Activated naive CD8-positive, alpha-beta T cell treated with anti-CD3 and anti-CD28 coated beads for 36 hours (primary cell): ENCODE measurements at regions not wholly inside any gene's neighbourhood (a gene's known extent, or its start where the extent isn't known, plus 50 kb on each side); places are given as distances from the start of the nearest gene placed in this dataset.
"Not testable (repeated sequence)": the region's sequence is repeated elsewhere in the genome, so short reads cannot be mapped to it uniquely, and the experiment has no call there.

Experiments used
- DNase-seq: peaks from one replicate; pipeline ENCODE4 v3.0.0; 2021
- H3K27ac Mint-ChIP-seq: one replicate; pipeline ENCODE4 v1.8.0; 2022; ENCODE audit warnings: mild to moderate bottlenecking, moderate library complexity, mixed read lengths
- H3K27me3 Mint-ChIP-seq: one replicate; pipeline ENCODE4 v1.8.0; 2022; ENCODE audit warnings: mild to moderate bottlenecking, mixed read lengths
- H3K36me3 Mint-ChIP-seq: one replicate; pipeline ENCODE4 v1.8.0; 2021; ENCODE audit warnings: mild to moderate bottlenecking, mixed read lengths
- H3K4me1 Mint-ChIP-seq: one replicate; pipeline ENCODE4 v1.8.0; 2021; ENCODE audit warnings: mixed read lengths
- H3K4me3 Mint-ChIP-seq: one replicate; pipeline ENCODE4 v1.8.0; 2022; ENCODE audit warnings: mild to moderate bottlenecking, moderate library complexity, mixed read lengths
- H3K9me3 Mint-ChIP-seq: one replicate; pipeline ENCODE4 v1.8.0; 2022; ENCODE audit warnings: mixed read lengths

GRCh38 chr9:87029905-87030304 is 82.6 kb upstream of the GAS1 start:
- DNase-seq: no peak
- Mint-ChIP-seq H3K27me3 (peaks cover 23% of the 10 kb centered on the region), H3K9me3 (peaks cover 1% of the 10 kb centered on the region), H3K4me3 (no peak overlapping the region), H3K4me1 (no peaks in the 10 kb centered on the region), H3K36me3 (no peaks in the 10 kb centered on the region), H3K27ac (no peak overlapping the region)

GRCh38 chr9:87034841-87035240 is 87.5 kb upstream of the GAS1 start:
- Mint-ChIP-seq H3K27me3 (peaks cover 12% of the 10 kb centered on the region), H3K36me3 (no peaks in the 10 kb centered on the region), H3K4me1 (no peaks in the 10 kb centered on the region), H3K4me3 (no peak overlapping the region), H3K9me3 (no peaks in the 10 kb centered on the region), H3K27ac (no peak overlapping the region)
- DNase-seq: no peak

- no peaks in the 10 kb centered on the region for H3K36me3 Mint-ChIP-seq
- H3K27ac Mint-ChIP-seq: no peak overlapping the region
- peaks cover 13% of the 10 kb centered on the region for H3K27me3 Mint-ChIP-seq
- no peaks in the 10 kb centered on the region for H3K4me1 Mint-ChIP-seq
- no peaks in the 10 kb centered on the region for H3K9me3 Mint-ChIP-seq
- no peak overlapping the region for H3K4me3 Mint-ChIP-seq
- no peak for DNase-seq
Measured at GRCh38 chr9:87035879-87036278, 88.6 kb upstream of the GAS1 start.

- H3K4me3 Mint-ChIP-seq: no peak overlapping the region
- no peaks in the 10 kb centered on the region for H3K36me3 Mint-ChIP-seq
- H3K27me3 Mint-ChIP-seq: peaks cover 18% of the 10 kb centered on the region
- H3K27ac Mint-ChIP-seq: no peak overlapping the region
- peaks cover 1% of the 10 kb centered on the region for H3K9me3 Mint-ChIP-seq
- DNase-seq: no peak
- H3K4me1 Mint-ChIP-seq: no peaks in the 10 kb centered on the region
Measured at GRCh38 chr9:87036506-87036905, 89.2 kb upstream of the GAS1 start.

DNA sequence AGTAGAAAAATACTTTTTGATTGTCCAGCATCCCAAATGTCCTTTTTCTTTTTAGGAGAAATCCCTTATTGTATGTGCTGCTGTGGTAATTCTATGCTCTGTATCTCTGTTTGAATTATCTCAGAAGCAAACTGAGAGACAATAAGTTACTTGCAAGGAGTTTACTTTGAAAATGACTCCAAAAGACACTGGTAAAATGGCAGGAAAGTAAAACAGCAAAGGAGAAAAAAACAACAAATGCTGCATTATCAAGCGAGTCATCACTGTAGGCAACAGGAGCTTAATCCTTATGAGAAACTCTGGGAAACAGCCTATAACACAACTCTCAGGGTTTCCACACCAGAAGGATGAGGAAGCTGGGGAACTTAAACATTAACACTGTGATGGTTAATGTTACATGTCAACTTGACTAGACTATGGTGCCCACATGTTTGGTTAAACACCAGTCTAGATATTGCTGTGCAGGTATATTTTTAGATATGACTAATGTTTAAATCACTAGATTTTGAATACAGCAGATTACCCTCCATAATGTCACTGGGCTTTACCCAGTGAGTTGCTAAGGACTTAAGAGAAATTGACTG is 92.6 kb upstream of the GAS1 start:
- no peak for DNase-seq
- Mint-ChIP-seq H3K4me3 (no peak overlapping the region), H3K36me3 (no peaks in the 10 kb centered on the region), H3K4me1 (no peaks in the 10 kb centered on the region), H3K9me3 (peaks cover 1% of the 10 kb centered on the region), H3K27ac (no peak overlapping the region), H3K27me3 (peaks cover 11% of the 10 kb centered on the region)

GRCh38 chr9:87040410-87041009 is 93.2 kb upstream of the GAS1 start:
- Mint-ChIP-seq H3K4me1 (no peaks in the 10 kb centered on the region), H3K36me3 (no peaks in the 10 kb centered on the region), H3K4me3 (no peak overlapping the region), H3K27ac (no peak overlapping the region), H3K27me3 (peaks cover 11% of the 10 kb centered on the region), H3K9me3 (peaks cover 1% of the 10 kb centered on the region)
- DNase-seq: no peak

GRCh38 chr9:87041553-87042235 is 94.4 kb upstream of the GAS1 start:
- H3K27ac Mint-ChIP-seq, H3K4me3 Mint-ChIP-seq, DNase-seq, H3K9me3 Mint-ChIP-seq, H3K4me1 Mint-ChIP-seq, H3K36me3 Mint-ChIP-seq: not testable (repeated sequence)
- H3K27me3 Mint-ChIP-seq: peaks cover 11% of the 10 kb centered on the region

DNA sequence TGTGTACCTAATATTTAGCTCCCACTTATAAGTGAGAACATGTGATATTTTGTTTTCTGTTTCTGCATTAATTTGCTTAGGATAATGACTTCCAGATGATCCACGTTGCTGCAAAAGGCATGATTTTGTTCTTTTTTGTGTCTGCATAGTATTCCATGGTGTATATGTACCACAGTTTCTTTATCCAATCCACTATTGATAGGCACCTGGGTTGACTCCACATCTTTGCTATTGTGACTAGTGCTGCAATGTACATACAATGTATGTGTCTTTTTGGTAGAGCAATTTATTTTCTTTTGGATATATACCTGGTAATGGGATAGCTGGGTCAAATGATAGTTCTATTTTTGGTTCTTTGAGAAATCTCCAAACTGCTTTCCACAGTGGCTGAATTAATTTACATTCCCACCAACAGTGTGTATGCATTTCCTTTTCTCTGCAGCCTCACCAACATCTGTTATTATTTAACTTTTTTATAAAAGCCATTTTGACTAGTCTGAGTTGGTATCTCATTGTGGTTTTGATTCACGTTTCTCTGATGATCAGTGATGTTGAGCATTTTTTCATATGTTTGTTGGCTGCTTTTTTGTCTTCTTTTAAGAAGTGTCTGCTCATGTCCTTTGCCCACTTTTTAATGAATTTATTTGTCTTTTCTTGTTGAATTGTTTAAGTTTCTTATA is 102.8 kb upstream of the GAS1 start:
- H3K27ac Mint-ChIP-seq, H3K4me3 Mint-ChIP-seq, H3K9me3 Mint-ChIP-seq, H3K27me3 Mint-ChIP-seq, H3K36me3 Mint-ChIP-seq, H3K4me1 Mint-ChIP-seq, DNase-seq: not testable (repeated sequence)

DNA sequence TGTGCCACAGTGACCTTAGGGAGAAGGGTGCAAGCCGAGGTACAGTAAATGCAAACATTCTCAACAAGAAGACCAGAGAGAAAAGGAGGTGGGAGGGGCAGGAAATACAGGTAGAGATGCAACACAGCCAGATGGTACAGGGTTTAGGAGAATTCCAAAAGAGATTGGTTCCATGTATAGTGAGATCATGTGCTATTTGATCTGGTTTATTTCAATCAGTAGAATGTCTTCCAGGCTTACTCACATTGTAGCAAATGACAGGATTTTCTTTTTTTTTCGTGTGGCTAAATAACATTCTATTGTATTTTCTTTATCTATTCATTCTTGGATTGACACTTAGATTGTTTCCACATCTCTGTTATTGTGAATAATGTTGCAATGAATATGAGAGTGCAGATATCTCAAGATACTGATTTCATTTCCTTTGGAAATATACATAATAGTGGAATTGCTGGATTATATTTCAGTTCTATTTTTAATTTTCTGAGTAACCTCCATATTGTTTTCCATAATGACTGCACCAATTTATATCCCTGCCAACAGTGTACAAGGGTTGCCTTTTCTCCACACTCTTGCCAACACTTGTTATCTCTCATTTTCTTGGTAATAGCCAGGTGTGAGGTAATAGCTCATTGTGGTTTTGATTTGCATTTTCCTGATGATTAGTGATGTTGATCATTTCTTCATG is 107.8 kb upstream of the GAS1 start:
- no peaks in the 10 kb centered on the region for H3K4me1 Mint-ChIP-seq
- no peak for DNase-seq
- H3K27ac Mint-ChIP-seq: no peak overlapping the region
- H3K9me3 Mint-ChIP-seq: no peaks in the 10 kb centered on the region
- peaks cover 24% of the 10 kb centered on the region for H3K27me3 Mint-ChIP-seq
- H3K4me3 Mint-ChIP-seq: no peak overlapping the region
- no peaks in the 10 kb centered on the region for H3K36me3 Mint-ChIP-seq

DNA sequence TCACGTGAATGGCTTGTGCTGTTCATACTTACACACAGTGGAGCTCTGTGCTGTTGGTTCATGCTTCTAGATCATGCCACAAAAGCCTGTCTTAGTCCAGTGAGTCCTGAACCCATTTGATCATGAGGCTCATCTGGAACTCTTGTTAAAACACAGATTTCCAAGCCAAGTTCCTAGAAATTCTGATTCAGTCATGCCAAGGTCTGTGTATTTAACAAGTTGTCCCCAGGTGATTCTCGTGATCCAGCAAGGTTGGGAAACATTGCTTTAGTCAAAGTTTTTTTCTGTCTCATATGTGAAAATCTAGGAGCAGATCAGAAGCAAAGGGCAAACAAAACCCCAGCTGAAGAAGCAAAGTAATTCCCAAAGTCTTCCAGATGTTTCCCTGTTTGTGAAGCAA is 112.5 kb upstream of the GAS1 start:
- H3K9me3 Mint-ChIP-seq: no peaks in the 10 kb centered on the region
- no peaks in the 10 kb centered on the region for H3K36me3 Mint-ChIP-seq
- peaks cover 21% of the 10 kb centered on the region for H3K27me3 Mint-ChIP-seq
- no peak overlapping the region for H3K27ac Mint-ChIP-seq
- no peak overlapping the region for H3K4me3 Mint-ChIP-seq
- DNase-seq: no peak
- H3K4me1 Mint-ChIP-seq: no peaks in the 10 kb centered on the region

- Mint-ChIP-seq H3K27ac (no peak overlapping the region), H3K27me3 (peaks cover 13% of the 10 kb centered on the region), H3K9me3 (no peaks in the 10 kb centered on the region)
Measured at GRCh38 chr9:87062746-87063145, 115.4 kb upstream of the GAS1 start.

GRCh38 chr9:87063246-87063645 is 115.9 kb upstream of the GAS1 start:
- Mint-ChIP-seq H3K36me3 (no peaks in the 10 kb centered on the region), H3K27me3 (peaks cover 9% of the 10 kb centered on the region), H3K9me3 (no peaks in the 10 kb centered on the region), H3K27ac (no peak overlapping the region), H3K4me1 (no peaks in the 10 kb centered on the region), H3K4me3 (no peak overlapping the region)
- no peak for DNase-seq

More at GRCh38 chr9:87062746-87063145, 115.4 kb upstream of the GAS1 start:
- no peak for DNase-seq
- Mint-ChIP-seq H3K4me1 (no peaks in the 10 kb centered on the region), H3K36me3 (no peaks in the 10 kb centered on the region), H3K4me3 (no peak overlapping the region)

- Mint-ChIP-seq H3K27ac (no peak overlapping the region), H3K36me3 (no peaks in the 10 kb centered on the region), H3K4me1 (no peaks in the 10 kb centered on the region), H3K27me3 (peaks cover 4% of the 10 kb centered on the region), H3K9me3 (no peaks in the 10 kb centered on the region), H3K4me3 (no peak overlapping the region)
- DNase-seq: no peak
Measured at GRCh38 chr9:87063871-87064270, 116.6 kb upstream of the GAS1 start.

DNA sequence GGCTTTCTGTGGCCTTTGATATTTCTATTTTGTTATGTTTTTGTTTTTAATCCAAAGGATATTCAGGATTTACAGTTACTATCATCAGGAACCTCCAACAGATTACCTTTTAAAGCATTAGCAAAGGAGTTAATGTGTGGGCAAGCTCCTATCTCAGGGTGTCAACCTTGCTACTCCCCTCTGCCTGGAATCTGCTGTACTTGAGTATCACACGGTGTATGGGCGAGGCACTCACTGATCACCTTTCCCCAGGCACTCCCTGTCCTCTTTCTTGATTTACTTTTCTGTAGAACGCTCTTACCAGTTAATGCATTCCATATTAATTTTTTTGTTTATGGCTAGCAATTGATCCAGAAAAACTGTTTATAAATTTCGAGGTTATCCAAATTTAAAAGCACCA is 117.0 kb upstream of the GAS1 start:
- H3K4me1 Mint-ChIP-seq: no peaks in the 10 kb centered on the region
- H3K4me3 Mint-ChIP-seq: no peak overlapping the region
- no peaks in the 10 kb centered on the region for H3K9me3 Mint-ChIP-seq
- H3K36me3 Mint-ChIP-seq: no peaks in the 10 kb centered on the region
- no peak overlapping the region for H3K27ac Mint-ChIP-seq
- no peak for DNase-seq
- no peaks in the 10 kb centered on the region for H3K27me3 Mint-ChIP-seq

- Mint-ChIP-seq H3K9me3 (no peaks in the 10 kb centered on the region), H3K27me3 (no peaks in the 10 kb centered on the region), H3K4me1 (no peaks in the 10 kb centered on the region), H3K27ac (no peak overlapping the region), H3K4me3 (no peak overlapping the region), H3K36me3 (no peaks in the 10 kb centered on the region)
- DNase-seq: no peak
Measured at GRCh38 chr9:87065981-87066380, 118.7 kb upstream of the GAS1 start.
